Suprapubic skin (tissue), 4 donors: ENCODE measurements at regions not wholly inside any gene's neighbourhood (a gene's known extent, or its start where the extent isn't known, plus 50 kb on each side); places are given as distances from the start of the nearest gene placed in this dataset.

Experiments
- DNase-seq, 2 donors: peaks; one replicate each; pipeline ENCODE4 v3.0.0-alpha.2; 2019; ENCODE audit warnings: low spot score in 2 of 2
- H3K27ac ChIP-seq: fragments of 200-600 bp; sonication (generic); one replicate; pipeline ENCODE4 v1.5.1; 2019
- H3K27me3 ChIP-seq: fragments of 200-600 bp; sonication (generic); one replicate; pipeline ENCODE4 v1.5.1; 2019
- H3K36me3 ChIP-seq: fragments of 200-600 bp; sonication (generic); one replicate; pipeline ENCODE4 v1.5.1; 2019
- H3K4me1 ChIP-seq: fragments of 200-600 bp; sonication (generic); one replicate; pipeline ENCODE4 v1.5.1; 2019
- H3K4me3 ChIP-seq: fragments of 200-600 bp; sonication (generic); one replicate; pipeline ENCODE4 v1.5.1; 2019; ENCODE audit warnings: mild to moderate bottlenecking
- H3K9me3 ChIP-seq: fragments of 200-600 bp; sonication (generic); one replicate; pipeline ENCODE4 v1.5.1; 2019
- EP300 ChIP-seq: sonication (generic); formaldehyde crosslinking; IDR thresholded peaks from one replicate; pipeline ENCODE4 v1.6.1; 2017; ENCODE audit warnings: antibody characterized with exemption
- POLR2A ChIP-seq, 2 donors: fragments of 450-650 bp; IDR thresholded peaks; one replicate each; pipeline ENCODE4 v1.6.1; 2017; ENCODE audit warnings: antibody characterized with exemption in 2 of 2, mild to moderate bottlenecking in 2 of 2, moderate library complexity in 2 of 2
- POLR2AphosphoS5 ChIP-seq, 3 donors: sonication (generic); formaldehyde crosslinking; IDR thresholded peaks; one replicate each; pipeline ENCODE4 v1.6.1; 2017; ENCODE audit warnings: antibody characterized with exemption in 3 of 3
- WGBS: methylation state at CpG from one replicate; pipeline ENCODE4 v1.1.5; 2018; 5-methylcytosine and 5-hydroxymethylcytosine counted together
- TF ChIP-seq, protein P1 (sequence below), 2 donors: fragments of 200-600 bp in 1 of 2; fragments of 450-650 bp in 1 of 2; sonication (generic) in 1 of 2; IDR thresholded peaks; one replicate each; pipeline ENCODE4 v1.5.1; 2016 to 2019; ENCODE audit warnings: antibody characterized with exemption in 2 of 2, mild to moderate bottlenecking in 1 of 2, moderate library complexity in 1 of 2

DNA sequence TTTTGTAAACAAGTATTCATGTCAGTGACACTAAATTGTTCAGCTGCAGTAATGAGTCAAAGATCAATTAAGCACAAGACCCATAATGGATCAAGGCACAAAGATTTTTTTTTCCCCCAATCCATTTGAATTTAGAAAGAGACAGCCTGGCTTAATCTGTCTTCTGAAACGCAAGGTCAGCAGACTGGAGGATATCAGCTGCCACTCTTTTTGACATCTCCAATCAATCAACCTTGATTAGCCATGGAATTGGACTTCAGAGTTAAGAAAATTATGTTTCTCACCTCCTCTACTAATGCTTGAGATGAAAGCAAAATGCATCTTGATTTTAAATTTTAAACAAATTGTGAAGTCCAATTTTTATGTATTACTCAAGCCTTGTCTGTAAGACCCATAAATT is 642.4 kb upstream of the STEAP1 start:
- 80% methylated on average over 1 of the region's 1 CpG for WGBS
- Histone ChIP-seq H3K27me3 (no peaks in the 10 kb centered on the region), H3K4me1 (no peaks in the 10 kb centered on the region), H3K36me3 (no peaks in the 10 kb centered on the region), H3K27ac (no peak overlapping the region), H3K4me3 (no peak overlapping the region), H3K9me3 (no peaks in the 10 kb centered on the region)
- TF ChIP-seq, protein P1, sequence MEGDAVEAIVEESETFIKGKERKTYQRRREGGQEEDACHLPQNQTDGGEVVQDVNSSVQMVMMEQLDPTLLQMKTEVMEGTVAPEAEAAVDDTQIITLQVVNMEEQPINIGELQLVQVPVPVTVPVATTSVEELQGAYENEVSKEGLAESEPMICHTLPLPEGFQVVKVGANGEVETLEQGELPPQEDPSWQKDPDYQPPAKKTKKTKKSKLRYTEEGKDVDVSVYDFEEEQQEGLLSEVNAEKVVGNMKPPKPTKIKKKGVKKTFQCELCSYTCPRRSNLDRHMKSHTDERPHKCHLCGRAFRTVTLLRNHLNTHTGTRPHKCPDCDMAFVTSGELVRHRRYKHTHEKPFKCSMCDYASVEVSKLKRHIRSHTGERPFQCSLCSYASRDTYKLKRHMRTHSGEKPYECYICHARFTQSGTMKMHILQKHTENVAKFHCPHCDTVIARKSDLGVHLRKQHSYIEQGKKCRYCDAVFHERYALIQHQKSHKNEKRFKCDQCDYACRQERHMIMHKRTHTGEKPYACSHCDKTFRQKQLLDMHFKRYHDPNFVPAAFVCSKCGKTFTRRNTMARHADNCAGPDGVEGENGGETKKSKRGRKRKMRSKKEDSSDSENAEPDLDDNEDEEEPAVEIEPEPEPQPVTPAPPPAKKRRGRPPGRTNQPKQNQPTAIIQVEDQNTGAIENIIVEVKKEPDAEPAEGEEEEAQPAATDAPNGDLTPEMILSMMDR (IDR thresholded peaks at IDR 0.05): no peak
- no peak for DNase-seq

DNA sequence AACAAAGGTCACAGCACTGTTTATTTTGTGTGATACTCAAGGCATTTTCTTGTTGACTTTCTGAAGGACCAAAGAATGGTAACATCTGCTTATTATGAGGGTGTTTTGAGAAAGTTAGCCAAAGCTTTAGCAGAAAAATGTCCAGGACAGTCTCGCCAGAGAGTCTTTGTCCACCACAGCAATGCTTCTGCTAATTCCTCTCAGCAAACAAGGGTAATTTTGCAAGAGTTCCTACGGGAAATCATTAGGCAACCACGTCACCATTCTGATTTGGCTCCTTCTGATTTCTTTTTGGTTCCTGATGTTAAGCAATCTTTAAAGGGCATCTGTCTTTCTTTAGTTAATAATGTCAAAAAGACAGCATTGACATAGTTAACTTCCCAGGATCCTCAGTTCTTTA is 639.3 kb upstream of the STEAP1 start:
- no peaks in the 10 kb centered on the region for H3K4me1 ChIP-seq
- TF ChIP-seq POLR2AphosphoS5 (IDR thresholded peaks at IDR 0.05) (peak in 2 of 3 donors; percentile 61 to 84), EP300 (no peak)
- TF ChIP-seq, protein P1 (IDR thresholded peaks at IDR 0.05): no peak
- peak in 1 of 2 donors; percentile 59 for DNase-seq
- H3K4me3 ChIP-seq: no peak overlapping the region
- H3K27ac ChIP-seq: no peak overlapping the region
- H3K9me3 ChIP-seq: no peaks in the 10 kb centered on the region
- WGBS: 60% methylated on average over 3 of the region's 3 CpGs
- H3K27me3 ChIP-seq: no peaks in the 10 kb centered on the region
- no peaks in the 10 kb centered on the region for H3K36me3 ChIP-seq

DNA sequence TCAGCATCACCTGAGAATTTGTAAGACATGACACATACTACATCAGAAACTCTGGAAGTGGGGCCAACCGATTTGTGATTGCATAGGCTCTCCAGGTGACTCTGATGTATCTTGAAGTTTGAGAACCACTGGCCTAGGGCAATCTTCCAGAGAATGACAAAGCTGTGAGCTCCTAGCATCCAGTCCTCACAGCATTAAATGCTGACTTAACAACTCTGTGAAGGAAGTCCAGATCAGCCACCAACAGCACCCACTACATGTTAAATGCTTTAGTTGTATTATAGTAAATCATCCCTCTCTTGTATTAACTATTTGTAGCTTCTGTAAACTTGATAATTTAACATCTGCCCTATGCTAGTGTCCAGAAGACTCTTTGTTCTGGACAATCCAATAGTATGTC is 636.5 kb upstream of the STEAP1 start:
- WGBS: 43% methylated on average over 1 of the region's 1 CpG
- no peaks in the 10 kb centered on the region for H3K36me3 ChIP-seq
- H3K27me3 ChIP-seq: no peaks in the 10 kb centered on the region
- H3K27ac ChIP-seq: no peak overlapping the region
- no peaks in the 10 kb centered on the region for H3K4me1 ChIP-seq
- no peaks in the 10 kb centered on the region for H3K9me3 ChIP-seq
- DNase-seq: no peak
- TF ChIP-seq, protein P1 (IDR thresholded peaks at IDR 0.05): no peak
- TF ChIP-seq POLR2A (IDR thresholded peaks at IDR 0.05) (no peak), EP300 (no peak), POLR2AphosphoS5 (IDR thresholded peaks at IDR 0.05) (no peak)
- H3K4me3 ChIP-seq: no peak overlapping the region

DNA sequence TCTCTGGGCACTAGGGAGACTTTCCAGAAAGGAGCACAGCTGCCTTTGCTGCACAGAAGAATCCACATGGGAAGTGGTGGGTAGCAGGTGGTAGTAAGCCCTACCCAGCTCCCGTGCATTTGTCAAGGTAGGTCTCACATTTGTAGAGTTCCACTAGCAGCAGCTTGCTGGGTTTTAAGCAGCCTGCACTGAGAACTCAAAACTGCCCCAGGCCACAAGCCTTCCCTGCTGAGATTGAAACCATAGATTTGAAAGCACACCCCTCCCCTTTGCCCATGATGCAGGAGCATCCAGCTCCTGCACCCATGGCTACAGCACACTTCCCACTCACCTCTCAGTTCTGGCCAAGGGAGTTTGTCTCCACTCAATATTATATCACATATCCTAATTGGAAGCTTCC is 604.5 kb upstream of the STEAP1 start:
- Histone ChIP-seq H3K27me3 (no peaks in the 10 kb centered on the region), H3K4me1 (no peaks in the 10 kb centered on the region), H3K4me3 (no peak overlapping the region), H3K36me3 (no peaks in the 10 kb centered on the region), H3K27ac (no peak overlapping the region), H3K9me3 (no peaks in the 10 kb centered on the region)
- 100% methylated on average over 1 of the region's 1 CpG for WGBS
- TF ChIP-seq EP300 (no peak), POLR2A (IDR thresholded peaks at IDR 0.05) (no peak)
- DNase-seq: no peak

DNA sequence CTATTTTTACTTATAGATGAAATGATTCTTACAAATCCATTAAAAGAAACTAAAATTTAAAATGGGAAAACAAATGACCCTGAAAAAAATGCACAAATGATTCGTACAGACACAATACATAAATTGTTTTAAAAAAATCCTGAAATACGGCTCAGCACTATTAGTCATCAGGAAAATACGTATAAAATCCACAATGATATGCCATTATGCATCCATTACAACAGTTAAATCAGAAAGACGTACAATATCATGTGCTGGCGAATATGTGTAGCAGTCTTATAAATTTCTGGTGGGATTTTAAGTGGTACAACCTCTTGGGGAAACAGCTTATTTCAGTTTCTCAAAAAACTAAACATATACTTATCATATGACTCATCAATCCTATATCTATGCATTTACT is 600.1 kb upstream of the STEAP1 start:
- Histone ChIP-seq H3K9me3 (no peaks in the 10 kb centered on the region), H3K4me1 (no peaks in the 10 kb centered on the region), H3K4me3 (no peak overlapping the region), H3K27me3 (no peaks in the 10 kb centered on the region), H3K27ac (no peak overlapping the region), H3K36me3 (no peaks in the 10 kb centered on the region)
- DNase-seq: no peak
- TF ChIP-seq EP300 (no peak), POLR2A (IDR thresholded peaks at IDR 0.05) (no peak), POLR2AphosphoS5 (IDR thresholded peaks at IDR 0.05) (no peak)
- TF ChIP-seq, protein P1 (IDR thresholded peaks at IDR 0.05): no peak
- 82% methylated on average over 5 of the region's 5 CpGs for WGBS

DNA sequence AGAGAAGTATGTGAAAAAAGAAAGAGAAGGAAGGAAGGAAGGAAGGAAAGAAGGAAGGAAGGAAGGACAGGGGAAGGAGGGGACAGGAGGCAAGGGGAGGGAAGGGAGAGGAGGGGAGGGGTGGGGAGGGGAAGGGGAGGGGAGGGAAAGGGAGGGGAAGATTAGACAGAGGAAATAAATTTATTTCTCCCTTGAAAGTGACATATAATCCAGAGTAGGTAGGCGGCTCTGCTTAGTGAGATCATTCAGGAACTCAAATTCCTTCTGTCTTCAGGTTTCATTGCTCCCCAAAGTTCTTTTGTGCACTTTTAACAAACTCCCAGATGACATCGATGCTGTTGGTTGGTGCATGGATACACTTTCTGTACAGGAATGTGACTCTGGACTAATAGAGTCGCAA is 594.7 kb upstream of the STEAP1 start:
- WGBS: 82% methylated on average over 3 of the region's 3 CpGs
- TF ChIP-seq, protein P1 (IDR thresholded peaks at IDR 0.05): no peak
- TF ChIP-seq POLR2A (IDR thresholded peaks at IDR 0.05) (no peak), EP300 (no peak), POLR2AphosphoS5 (IDR thresholded peaks at IDR 0.05) (no peak)
- no peak overlapping the region for H3K4me3 ChIP-seq

More for the DNA sequence above, 594.7 kb upstream of the STEAP1 start:
- H3K27ac ChIP-seq: no peak overlapping the region
- DNase-seq: no peak
- H3K4me1 ChIP-seq: no peaks in the 10 kb centered on the region
- H3K36me3 ChIP-seq: no peaks in the 10 kb centered on the region
- H3K9me3 ChIP-seq: no peaks in the 10 kb centered on the region
- no peaks in the 10 kb centered on the region for H3K27me3 ChIP-seq
